H9 (cell line): ENCODE measurements at regions not wholly inside any gene's neighbourhood (a gene's known extent, or its start where the extent isn't known, plus 50 kb on each side); places are given as distances from the start of the nearest gene placed in this dataset.

ENCODE experiments used
- DNase-seq: peaks from one replicate; pipeline ENCODE4 v3.0.0-alpha.2; 2017
- H2AFZ ChIP-seq: one replicate; pipeline ENCODE4 v1.6.1; 2013; ENCODE audit warnings: mild to moderate bottlenecking, low read length, control low read depth, moderate library complexity
- H2AK5ac ChIP-seq: 2 replicates; pipeline ENCODE4 v1.6.1; 2013; ENCODE audit warnings: low read length, control low read depth, mixed read lengths; ENCODE audit not compliant: insufficient read length
- H2BK120ac ChIP-seq: one replicate; pipeline ENCODE4 v1.6.1; 2013; ENCODE audit warnings: low read depth, mild to moderate bottlenecking, low read length, control low read depth, inconsistent platforms; ENCODE audit not compliant: poor library complexity, severe bottlenecking
- H2BK12ac ChIP-seq: 2 replicates; pipeline ENCODE4 v1.6.1; 2013; ENCODE audit warnings: low read length, control low read depth, mixed read lengths, low read depth; ENCODE audit not compliant: insufficient read length
- H2BK15ac ChIP-seq: 2 replicates; pipeline ENCODE4 v1.6.1; 2013; ENCODE audit warnings: low read depth, low read length, control low read depth
- H2BK20ac ChIP-seq: one replicate; pipeline ENCODE4 v1.6.1; 2013; ENCODE audit warnings: low read depth, mild to moderate bottlenecking, low read length, control low read depth, inconsistent platforms; ENCODE audit not compliant: poor library complexity, severe bottlenecking
- H2BK5ac ChIP-seq: 2 replicates; pipeline ENCODE4 v1.6.1; 2013; ENCODE audit warnings: low read length, control low read depth, mixed read lengths; ENCODE audit not compliant: insufficient read length
- H3K14ac ChIP-seq: 2 replicates; pipeline ENCODE4 v1.6.1; 2013; ENCODE audit warnings: low read length, control low read depth; ENCODE audit not compliant: insufficient read depth
- H3K18ac ChIP-seq: 2 replicates; pipeline ENCODE4 v1.6.1; 2013; ENCODE audit warnings: low read depth, mild to moderate bottlenecking, mixed read lengths, low read length, control low read depth; ENCODE audit not compliant: insufficient read length
- H3K23ac ChIP-seq: 2 replicates; pipeline ENCODE4 v1.6.1; 2013; ENCODE audit warnings: low read length, control low read depth, mixed read lengths, low read depth; ENCODE audit not compliant: insufficient read length
- H3K23me2 ChIP-seq: 2 replicates; pipeline ENCODE4 v1.6.1; 2013; ENCODE audit warnings: low read depth, mild to moderate bottlenecking, mixed read lengths, low read length, control low read depth; ENCODE audit not compliant: insufficient read length, poor library complexity, severe bottlenecking
- H3K27ac ChIP-seq: 2 replicates; pipeline ENCODE4 v1.5.1; 2013; ENCODE audit warnings: low read length, control low read depth, mixed read lengths, low read depth; ENCODE audit not compliant: insufficient read length
- H3K27me3 ChIP-seq: 2 replicates; pipeline ENCODE4 v1.6.1; 2013; ENCODE audit warnings: low read length, control low read depth, inconsistent platforms; ENCODE audit not compliant: insufficient read depth
- H3K4ac ChIP-seq: 2 replicates; pipeline ENCODE4 v1.6.1; 2013; ENCODE audit warnings: low read depth, mild to moderate bottlenecking, control low read depth, inconsistent platforms, low read length, moderate library complexity
- H3K4me1 ChIP-seq: 2 replicates; pipeline ENCODE4 v1.6.1; 2013; ENCODE audit warnings: low read length, control low read depth, inconsistent platforms; ENCODE audit not compliant: insufficient read depth
- H3K4me2 ChIP-seq: 2 replicates; pipeline ENCODE4 v1.6.1; 2013; ENCODE audit warnings: low read length, control low read depth, mixed read lengths; ENCODE audit not compliant: insufficient read length, insufficient read depth
- H3K56ac ChIP-seq: 2 replicates; pipeline ENCODE4 v1.6.1; 2013; ENCODE audit warnings: low read depth, mild to moderate bottlenecking, mixed read lengths, low read length, control low read depth; ENCODE audit not compliant: insufficient read length
- H3K79me1 ChIP-seq: 2 replicates; pipeline ENCODE4 v1.6.1; 2013; ENCODE audit warnings: low read depth, mild to moderate bottlenecking, moderate library complexity, low read length, control low read depth, inconsistent platforms; ENCODE audit not compliant: insufficient read depth, poor library complexity, severe bottlenecking
- H3K79me2 ChIP-seq: 2 replicates; pipeline ENCODE4 v1.6.1; 2013; ENCODE audit warnings: low read length, control low read depth, inconsistent platforms; ENCODE audit not compliant: insufficient read depth
- H3K9ac ChIP-seq: 2 replicates; pipeline ENCODE4 v1.6.1; 2013; ENCODE audit warnings: low read length, control low read depth, mixed read lengths; ENCODE audit not compliant: insufficient read length; ENCODE audit errors: extremely low read depth
- H3K9me3 ChIP-seq: one replicate; pipeline ENCODE4 v1.6.1; 2013; ENCODE audit warnings: low read depth, low read length, inconsistent platforms; ENCODE audit not compliant: control insufficient read depth
- H3T11ph ChIP-seq: one replicate; pipeline ENCODE4 v1.6.1; 2013; ENCODE audit warnings: mild to moderate bottlenecking, low read length, control low read depth, inconsistent platforms
- H4K20me1 ChIP-seq: one replicate; pipeline ENCODE4 v1.6.1; 2013; ENCODE audit not compliant: control insufficient read depth, insufficient read length, insufficient read depth
- H4K5ac ChIP-seq: 2 replicates; pipeline ENCODE4 v1.6.1; 2013; ENCODE audit warnings: low read depth, mild to moderate bottlenecking, mixed read lengths, low read length, control low read depth; ENCODE audit not compliant: insufficient read length
- H4K8ac ChIP-seq: replicated peaks from 2 replicates; pipeline ENCODE4 v1.6.1; 2013; ENCODE audit warnings: low read length, control low read depth, mixed read lengths, low read depth; ENCODE audit not compliant: insufficient read length
- H4K91ac ChIP-seq: 2 replicates; pipeline ENCODE4 v1.6.1; 2013; ENCODE audit warnings: low read depth, mild to moderate bottlenecking, moderate library complexity, mixed read lengths, low read length, control low read depth; ENCODE audit not compliant: insufficient read length
- H3K27ac Mint-ChIP-seq, 3 experiments: 2 replicates in 2 of 3; 3 replicates in 1 of 3; pipeline ENCODE4 v1.8.0; 2020 to 2021; ENCODE audit warnings: mixed read lengths in 3 of 3, mild to moderate bottlenecking in 1 of 3, moderate library complexity in 1 of 3
- H3K27me3 Mint-ChIP-seq: 2 replicates; pipeline ENCODE4 v1.8.0; 2021; ENCODE audit warnings: low read depth, mild to moderate bottlenecking, moderate library complexity, mixed read lengths
- H3K36me3 Mint-ChIP-seq, 3 experiments: 2 replicates in 2 of 3; 3 replicates in 1 of 3; pipeline ENCODE4 v1.8.0; 2020 to 2021; ENCODE audit warnings: low read depth in 3 of 3, mixed read lengths in 3 of 3; ENCODE audit not compliant: insufficient read depth in 1 of 3
- H3K4me1 Mint-ChIP-seq, 2 experiments: 2 replicates each; pipeline ENCODE4 v1.8.0; 2020; ENCODE audit warnings: mixed read lengths in 2 of 2
- H3K4me3 Mint-ChIP-seq, 2 experiments: 2 replicates in 1 of 2; 3 replicates in 1 of 2; pipeline ENCODE4 v1.8.0; 2020 to 2021; ENCODE audit warnings: mild to moderate bottlenecking in 2 of 2, mixed read lengths in 2 of 2, moderate library complexity in 1 of 2
- H3K9me3 Mint-ChIP-seq, 2 experiments: 2 replicates in 1 of 2; 3 replicates in 1 of 2; pipeline ENCODE4 v1.8.0; 2020; ENCODE audit warnings: mild to moderate bottlenecking in 2 of 2, mixed read lengths in 2 of 2, moderate library complexity in 1 of 2
- WGBS: extraction: QIAGEN DNeasy Blood & Tissue Kit; methylation state at CpG from one replicate; pipeline ENCODE4 v1.1.7; 2013; ENCODE audit warnings: missing lambda C conversion rate, low lambda C conversion rate, mixed read lengths; ENCODE audit not compliant: insufficient read length; ENCODE audit errors: extremely low coverage; 5-methylcytosine and 5-hydroxymethylcytosine counted together
- TF ChIP-seq, protein P1 (sequence below): fragments of 200-600 bp; sonication (generic); conservative IDR thresholded peaks from 3 replicates; pipeline ENCODE4 v1.8.0; 2021; ENCODE audit warnings: antibody characterized with exemption, mild to moderate bottlenecking

GRCh38 chr6:28711325-28711724 is 185.6 kb downstream of the GPX5 start:
- H4K8ac ChIP-seq = no peak overlapping the region
- no peak overlapping the region for H2BK15ac ChIP-seq
- H3K9me3 Mint-ChIP-seq = peaks cover 20 to 21% of the 10 kb centered on the region in 2 experiments
- H2BK120ac ChIP-seq = no peak overlapping the region
- no peak overlapping the region for H3K27ac ChIP-seq
- peaks cover 6% of the 10 kb centered on the region for H3K23me2 ChIP-seq
- no peak overlapping the region for H3K56ac ChIP-seq
- H3K4me3 Mint-ChIP-seq = no peak overlapping the region
- H4K91ac ChIP-seq = no peak overlapping the region
- peaks cover 5% of the 10 kb centered on the region for H3K9me3 ChIP-seq
- no peak overlapping the region for H2BK12ac ChIP-seq
- WGBS = no CpG with 5 or more reads among the region's 4 CpGs
- no peak overlapping the region for H3K23ac ChIP-seq
- no peak overlapping the region for H3K14ac ChIP-seq
- DNase-seq = no peak
- no peak overlapping the region for H3K4me2 ChIP-seq
- H3T11ph ChIP-seq = no peak overlapping the region
- no peaks in the 10 kb centered on the region for H3K4me1 ChIP-seq
- H3K79me2 ChIP-seq = no peaks in the 10 kb centered on the region
- no peaks in the 10 kb centered on the region for H4K20me1 ChIP-seq
- no peak overlapping the region for H2BK20ac ChIP-seq
- no peaks in the 10 kb centered on the region for H3K27me3 ChIP-seq
- H2AFZ ChIP-seq = no peak overlapping the region
- TF ChIP-seq, protein P1, sequence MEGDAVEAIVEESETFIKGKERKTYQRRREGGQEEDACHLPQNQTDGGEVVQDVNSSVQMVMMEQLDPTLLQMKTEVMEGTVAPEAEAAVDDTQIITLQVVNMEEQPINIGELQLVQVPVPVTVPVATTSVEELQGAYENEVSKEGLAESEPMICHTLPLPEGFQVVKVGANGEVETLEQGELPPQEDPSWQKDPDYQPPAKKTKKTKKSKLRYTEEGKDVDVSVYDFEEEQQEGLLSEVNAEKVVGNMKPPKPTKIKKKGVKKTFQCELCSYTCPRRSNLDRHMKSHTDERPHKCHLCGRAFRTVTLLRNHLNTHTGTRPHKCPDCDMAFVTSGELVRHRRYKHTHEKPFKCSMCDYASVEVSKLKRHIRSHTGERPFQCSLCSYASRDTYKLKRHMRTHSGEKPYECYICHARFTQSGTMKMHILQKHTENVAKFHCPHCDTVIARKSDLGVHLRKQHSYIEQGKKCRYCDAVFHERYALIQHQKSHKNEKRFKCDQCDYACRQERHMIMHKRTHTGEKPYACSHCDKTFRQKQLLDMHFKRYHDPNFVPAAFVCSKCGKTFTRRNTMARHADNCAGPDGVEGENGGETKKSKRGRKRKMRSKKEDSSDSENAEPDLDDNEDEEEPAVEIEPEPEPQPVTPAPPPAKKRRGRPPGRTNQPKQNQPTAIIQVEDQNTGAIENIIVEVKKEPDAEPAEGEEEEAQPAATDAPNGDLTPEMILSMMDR = no peak
- no peak overlapping the region for H3K18ac ChIP-seq
- H3K27ac Mint-ChIP-seq = no peak overlapping the region
- peaks cover under 1 to 20% (median 12%) of the 10 kb centered on the region in 3 experiments for H3K36me3 Mint-ChIP-seq
- H2BK5ac ChIP-seq = no peak overlapping the region
- H3K79me1 ChIP-seq = no peaks in the 10 kb centered on the region
- no peak overlapping the region for H4K5ac ChIP-seq
- no peaks in the 10 kb centered on the region; the same call in 1 of the 2 replicates for H3K27me3 Mint-ChIP-seq
- peaks cover 4 to 9% of the 10 kb centered on the region in 2 experiments; a peak in 2 of 4 replicates for H3K4me1 Mint-ChIP-seq
- no peak overlapping the region for H3K4ac ChIP-seq
- no peak overlapping the region for H2AK5ac ChIP-seq
- no peak overlapping the region for H3K9ac ChIP-seq
